ENCODE measurements at regions not wholly inside any gene's neighbourhood (a gene's known extent, or its start where the extent isn't known, plus 50 kb on each side); places are given as distances from the start of the nearest gene placed in this dataset.
"Not testable (repeated sequence)": the region's sequence is repeated elsewhere in the genome, so short reads cannot be mapped to it uniquely, and the experiment has no call there.

DNA sequence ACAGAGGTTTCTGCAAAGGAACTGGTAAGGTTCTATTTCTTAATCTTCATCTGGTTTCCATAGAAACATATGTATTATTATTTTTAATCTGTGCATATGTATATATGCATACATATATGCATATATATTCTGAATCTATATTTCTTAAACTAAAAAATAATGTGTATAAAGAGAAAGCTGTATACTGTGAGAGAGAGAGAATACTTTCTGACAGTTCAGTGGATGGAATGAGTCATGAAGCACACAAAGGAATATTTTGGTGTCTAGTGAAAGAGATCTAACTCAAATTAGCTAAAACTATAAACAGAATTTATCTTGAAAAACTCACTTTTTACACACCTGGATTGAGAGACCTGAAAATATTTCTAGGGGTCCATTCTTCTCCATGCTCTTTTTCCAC lies 1929.3 kb upstream of the LRRTM1 start:
- no peak for DNase-seq (ENCODE audit: low spot score)

DNA sequence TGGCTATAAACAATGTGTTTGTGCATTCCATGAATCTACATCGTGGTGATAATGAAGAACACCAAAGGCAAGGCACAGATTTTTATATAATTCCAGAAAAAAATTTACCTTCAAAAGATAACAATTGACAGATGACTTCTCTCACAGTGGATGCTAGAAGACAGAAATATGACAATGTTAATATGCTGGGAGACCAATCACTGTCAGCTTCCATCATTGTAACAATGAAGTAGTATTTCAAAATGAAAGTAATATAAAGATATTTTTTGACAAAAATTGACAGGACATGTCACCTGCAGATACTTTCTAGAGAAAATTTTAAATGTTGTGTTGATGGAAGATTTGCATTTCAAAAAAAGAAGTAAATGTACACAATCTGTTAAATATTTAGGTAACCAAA lies 1925.9 kb upstream of the LRRTM1 start:
- DNase-seq (ENCODE audit: low spot score), result no peak

GRCh38 chr2:82226441-82226840 lies 1921.9 kb upstream of the LRRTM1 start:
- no peak for DNase-seq (ENCODE audit: low spot score)

GRCh38 chr2:82224301-82224940 lies 1919.9 kb upstream of the LRRTM1 start:
- DNase-seq (ENCODE audit: low spot score), result no peak

DNA sequence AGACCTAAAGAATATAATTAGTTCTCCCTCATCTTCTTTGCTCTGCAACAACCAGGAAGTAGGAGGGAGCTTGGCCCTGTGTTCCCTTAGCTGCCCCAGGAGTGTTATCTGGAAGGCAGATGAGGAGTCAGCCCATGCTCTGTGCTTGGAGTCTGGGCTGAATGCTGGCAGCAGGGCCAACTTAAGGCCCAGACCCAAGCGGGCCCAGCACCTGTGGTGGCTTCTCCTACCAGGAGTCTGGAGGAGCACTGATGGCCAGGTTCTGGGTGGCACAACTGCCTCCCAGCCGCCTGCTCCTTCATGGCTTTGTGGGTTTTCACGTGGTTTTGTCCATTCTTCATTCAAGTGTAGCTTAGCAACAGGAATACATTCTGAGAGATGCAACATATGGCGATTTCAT lies 1910.7 kb upstream of the LRRTM1 start:
- no peak for DNase-seq (ENCODE audit: low spot score)

GRCh38 chr2:82199493-82199852 lies 1894.9 kb upstream of the LRRTM1 start:
- DNase-seq (ENCODE audit: low spot score), result no peak

DNA sequence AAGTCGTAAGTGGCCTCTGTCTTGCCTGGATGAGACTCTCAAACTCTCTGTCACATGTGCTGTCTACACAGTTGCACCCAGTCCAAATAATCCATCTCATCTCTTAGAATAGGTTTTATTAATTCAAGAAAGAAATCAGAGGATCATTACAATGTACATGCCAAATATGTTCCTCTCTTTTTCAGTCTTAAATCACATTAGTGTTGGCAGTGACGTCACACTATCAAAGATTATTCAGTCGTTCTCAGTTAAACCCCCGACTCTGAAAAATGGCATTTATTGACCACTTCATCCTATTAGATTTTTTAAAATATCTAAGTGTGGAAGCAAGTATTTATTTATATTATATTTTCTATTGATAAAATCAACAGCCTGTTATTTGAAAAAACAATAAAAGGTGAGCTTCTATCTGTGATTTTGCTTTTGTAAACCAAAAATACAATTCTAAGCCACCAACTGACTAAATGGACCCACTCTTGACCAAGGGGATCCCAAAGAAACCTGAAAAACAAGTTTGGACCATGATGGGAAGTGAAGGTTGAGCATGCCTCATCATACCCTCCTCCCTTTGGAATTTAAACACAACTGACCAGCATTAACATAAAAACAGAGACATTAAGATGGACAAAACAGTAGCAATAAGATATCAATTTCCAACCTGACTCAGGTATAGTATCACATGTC lies 1894.4 kb upstream of the LRRTM1 start:
- no peak for DNase-seq (ENCODE audit: low spot score)

- no peak for DNase-seq (ENCODE audit: low spot score)
Observed at GRCh38 chr2:82182270-82182669, 1877.7 kb upstream of the LRRTM1 start.

DNA sequence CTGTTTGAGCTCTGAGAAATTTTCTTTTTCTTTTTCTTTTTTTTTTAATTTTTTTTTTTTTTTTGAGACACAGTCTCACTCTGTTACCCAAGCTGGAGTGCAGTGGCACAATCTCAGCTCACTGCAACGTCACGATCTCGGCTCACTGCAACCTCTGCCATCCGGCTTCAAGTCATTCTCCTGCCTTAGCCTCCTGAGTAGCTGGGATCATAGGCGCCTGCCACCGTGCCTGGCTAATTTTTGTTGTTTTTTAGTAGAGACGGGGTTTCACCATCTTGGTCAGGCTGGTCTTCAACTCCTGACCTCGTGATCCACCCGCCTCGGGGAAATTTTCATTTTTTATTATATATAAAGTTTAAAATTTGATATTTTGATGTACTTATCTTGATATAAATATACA lies 1870.7 kb upstream of the LRRTM1 start:
- DNase-seq (ENCODE audit: low spot score), result not testable (repeated sequence)

- DNase-seq (ENCODE audit: low spot score), result no peak
Observed at GRCh38 chr2:82172483-82172882, 1867.9 kb upstream of the LRRTM1 start.

GRCh38 chr2:82169379-82169778 lies 1864.8 kb upstream of the LRRTM1 start:
- no peak for DNase-seq (ENCODE audit: low spot score)

DNA sequence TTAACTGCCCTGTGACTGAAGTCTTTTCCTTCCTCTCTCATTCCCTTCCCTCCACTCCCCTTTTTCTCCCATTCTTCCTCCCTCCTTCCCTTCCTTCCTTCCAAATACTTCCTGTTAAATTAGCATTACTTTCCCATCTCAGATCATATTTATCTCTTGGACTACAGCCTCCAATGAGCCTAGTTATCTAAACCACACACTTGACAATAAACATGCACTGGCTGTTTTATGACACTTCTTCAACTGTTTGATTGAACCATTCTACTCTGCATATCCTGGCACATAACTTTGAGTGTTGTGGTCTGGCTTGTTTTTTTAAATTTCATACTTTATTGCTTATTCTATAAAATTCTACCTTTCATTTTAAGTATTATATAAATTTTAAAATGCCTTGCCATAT lies 1860.8 kb upstream of the LRRTM1 start:
- no peak for DNase-seq (ENCODE audit: low spot score)

DNA sequence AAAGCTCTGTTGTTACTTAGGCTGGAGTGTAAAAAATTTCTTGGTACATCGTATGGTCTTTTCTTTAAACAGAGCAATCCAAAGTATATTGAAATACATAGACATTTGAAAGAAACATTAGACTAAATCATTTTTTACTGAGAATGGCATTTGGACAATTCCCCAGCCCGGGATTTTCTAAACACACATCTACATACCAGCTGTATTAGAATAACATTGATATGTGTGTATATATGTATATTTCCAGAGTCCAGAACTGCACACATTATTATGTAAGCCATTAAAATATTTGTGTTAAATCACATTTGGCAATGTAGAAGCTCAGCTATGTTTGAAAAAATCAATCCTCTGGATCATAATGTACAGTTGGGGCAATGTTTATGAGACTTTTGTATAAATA lies 1853.6 kb upstream of the LRRTM1 start:
- DNase-seq (ENCODE audit: low spot score), result no peak

GRCh38 chr2:82155469-82155868 lies 1850.9 kb upstream of the LRRTM1 start:
- DNase-seq (ENCODE audit: low spot score), result no peak

DNA sequence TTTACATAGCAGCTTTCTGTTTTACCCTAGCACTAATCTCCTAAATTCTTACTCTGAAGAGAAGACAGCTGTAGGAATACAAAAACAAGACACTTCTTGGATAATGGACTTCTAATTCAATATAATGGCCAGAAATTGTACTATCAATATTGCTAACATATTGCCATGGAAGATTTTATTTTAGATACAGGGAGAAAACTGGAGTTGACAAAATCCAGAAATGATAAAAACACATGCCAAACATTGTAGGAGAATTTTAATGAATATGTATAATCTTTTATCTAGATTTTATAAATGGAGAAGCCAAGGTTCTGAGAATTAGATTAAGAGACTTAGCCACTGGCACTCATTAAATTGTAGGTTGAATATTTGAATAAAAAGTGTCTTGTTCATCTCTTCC lies 1838.8 kb upstream of the LRRTM1 start:
- no peak for DNase-seq (ENCODE audit: low spot score)

- DNase-seq (ENCODE audit: low spot score), result no peak
Observed at GRCh38 chr2:82139979-82140611, 1835.5 kb upstream of the LRRTM1 start.

DNA sequence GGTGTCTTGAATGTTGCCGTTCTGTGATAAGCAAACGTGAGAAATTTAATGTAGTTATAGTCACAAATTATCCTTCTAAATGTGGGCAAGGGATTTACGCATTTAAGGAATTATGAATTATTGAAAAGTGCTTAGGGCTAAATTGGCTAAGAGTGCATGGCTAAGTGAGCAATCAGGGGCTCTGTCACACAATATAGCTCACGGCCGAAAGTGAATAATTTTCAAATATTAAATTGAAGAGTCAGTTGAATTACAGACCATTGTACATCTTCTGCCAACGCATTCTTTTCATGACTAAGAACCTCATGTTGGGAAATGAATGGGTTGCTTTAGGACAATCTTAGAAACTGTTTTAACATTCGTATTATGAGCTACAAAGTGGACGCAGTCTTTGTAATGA lies 1832.9 kb upstream of the LRRTM1 start:
- no peak for DNase-seq (ENCODE audit: low spot score)

DNA sequence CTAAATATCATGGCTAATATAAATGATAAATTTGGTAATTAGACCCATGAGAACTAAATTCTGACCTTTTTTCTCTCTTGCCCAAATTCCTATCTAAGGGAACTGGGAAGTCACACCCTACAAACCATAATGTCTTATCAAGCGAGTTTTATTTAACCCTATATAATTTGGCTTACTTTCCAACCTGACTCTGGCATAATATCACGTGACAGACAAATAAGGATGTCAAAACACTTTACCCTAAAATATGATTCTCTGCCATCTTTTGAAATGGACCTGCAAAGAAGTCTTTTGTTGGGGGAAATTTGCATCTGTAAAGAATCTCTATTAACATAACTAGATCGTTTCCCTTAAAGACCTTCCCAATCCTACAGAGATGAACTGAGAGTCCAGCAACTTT lies 1823.5 kb upstream of the LRRTM1 start:
- DNase-seq (ENCODE audit: low spot score), result no peak

GRCh38 chr2:82124629-82125028 lies 1820.1 kb upstream of the LRRTM1 start:
- DNase-seq (ENCODE audit: low spot score), result no peak

DNA sequence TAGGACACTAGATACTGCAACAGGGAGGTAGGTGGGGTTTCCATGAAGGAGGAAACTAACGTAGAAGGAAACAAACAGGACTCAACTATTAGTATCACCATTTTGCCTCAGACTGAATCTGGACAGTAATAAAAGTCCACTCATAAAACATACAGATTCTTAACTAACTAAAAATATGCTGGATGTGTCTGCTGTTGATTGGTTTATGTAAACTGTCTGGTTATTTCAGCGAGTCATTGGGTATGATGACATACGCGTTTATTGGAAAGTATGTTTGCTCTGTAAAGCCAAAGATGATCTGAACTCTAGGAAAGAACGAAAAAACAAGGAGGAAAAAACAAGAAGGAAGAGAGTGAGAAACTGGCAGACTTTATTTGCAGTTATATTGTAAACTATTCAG lies 1816.1 kb upstream of the LRRTM1 start:
- DNase-seq (ENCODE audit: low spot score), result no peak

DNA sequence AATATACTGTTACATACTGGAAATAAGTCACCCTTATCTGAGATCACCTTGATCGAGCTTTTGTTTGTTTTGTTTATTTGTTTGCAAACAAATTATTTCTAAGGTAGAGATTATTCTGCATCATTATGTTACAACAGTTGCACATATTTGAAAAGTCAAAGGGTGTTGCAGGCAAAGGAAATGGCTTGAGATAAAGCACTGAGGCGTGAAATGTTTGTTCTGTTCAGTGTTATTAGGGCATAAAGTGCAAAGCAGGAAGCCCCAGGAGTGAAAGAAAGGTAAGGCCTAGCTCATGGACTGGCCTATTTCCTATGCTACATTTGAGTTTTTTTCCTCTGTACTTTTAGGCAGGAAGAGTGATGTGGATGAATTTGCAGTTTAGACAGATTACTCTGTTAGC lies 1815.6 kb upstream of the LRRTM1 start:
- DNase-seq (ENCODE audit: low spot score), result no peak

DNA sequence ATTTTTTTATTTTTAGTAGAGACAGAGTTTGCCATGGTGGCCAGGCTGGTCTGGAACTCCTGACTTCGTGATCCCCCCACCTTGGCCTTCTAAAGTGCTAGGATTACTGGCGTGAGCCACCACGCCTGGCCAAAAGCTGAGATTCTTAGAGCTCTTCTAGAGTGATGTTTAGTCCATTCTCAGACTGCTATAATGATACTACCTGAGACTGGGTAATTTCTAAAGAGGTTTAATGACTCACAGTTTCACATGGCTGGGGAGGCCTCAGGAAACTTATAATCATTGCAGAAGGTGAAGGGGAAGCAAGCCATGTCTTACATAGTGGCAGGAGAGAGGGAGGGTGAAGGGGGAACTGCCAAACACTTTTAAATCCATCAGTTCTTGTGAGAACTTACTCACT lies 1804.9 kb upstream of the LRRTM1 start:
- no peak for DNase-seq (ENCODE audit: low spot score)

GRCh38 chr2:82098617-82099016 lies 1794.1 kb upstream of the LRRTM1 start:
- DNase-seq (ENCODE audit: low spot score), result no peak

DNA sequence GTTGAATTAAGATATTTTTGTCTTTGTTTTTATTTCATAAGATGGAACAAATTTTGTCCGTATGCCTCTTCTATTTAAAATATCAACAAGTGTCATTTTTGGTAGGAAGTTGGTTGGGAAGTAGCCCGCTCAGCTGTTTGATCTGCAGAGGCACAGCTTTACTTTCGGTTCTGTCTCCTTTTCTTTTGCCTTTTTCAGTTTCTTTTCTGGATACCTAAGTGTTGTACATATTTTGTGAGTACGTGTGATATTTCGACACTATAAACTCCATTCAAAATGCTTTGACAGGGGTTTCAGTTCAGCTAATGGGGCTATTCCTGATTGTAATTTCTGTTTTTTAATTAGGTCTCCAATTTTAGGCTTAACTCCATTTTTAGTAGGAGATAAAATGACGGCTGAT lies 1785.0 kb upstream of the LRRTM1 start:
- DNase-seq (ENCODE audit: low spot score), result no peak

Measured in ecto neural progenitor cell (in vitro differentiated cells).